Esophagus squamous epithelium (tissue), 4 donors: ENCODE measurements at regions not wholly inside any gene's neighbourhood (a gene's known extent, or its start where the extent isn't known, plus 50 kb on each side); places are given as distances from the start of the nearest gene placed in this dataset.

Experiments
- CTCF ChIP-seq, 6 experiments: fragments of 450-650 bp in 4 of 6; fragments of 200-600 bp in 2 of 6; sonication (generic) in 2 of 6; IDR thresholded peaks; one replicate each; pipeline ENCODE4 v1.5.1; 2016 to 2019; ENCODE audit warnings: antibody characterized with exemption in 6 of 6, mild to moderate bottlenecking in 4 of 6, moderate library complexity in 4 of 6
- POLR2A ChIP-seq, 4 donors: fragments of 450-650 bp; IDR thresholded peaks; one replicate each; pipeline ENCODE4 v1.6.1; 2017; ENCODE audit warnings: antibody characterized with exemption in 4 of 4, mild to moderate bottlenecking in 4 of 4, moderate library complexity in 3 of 4

DNA sequence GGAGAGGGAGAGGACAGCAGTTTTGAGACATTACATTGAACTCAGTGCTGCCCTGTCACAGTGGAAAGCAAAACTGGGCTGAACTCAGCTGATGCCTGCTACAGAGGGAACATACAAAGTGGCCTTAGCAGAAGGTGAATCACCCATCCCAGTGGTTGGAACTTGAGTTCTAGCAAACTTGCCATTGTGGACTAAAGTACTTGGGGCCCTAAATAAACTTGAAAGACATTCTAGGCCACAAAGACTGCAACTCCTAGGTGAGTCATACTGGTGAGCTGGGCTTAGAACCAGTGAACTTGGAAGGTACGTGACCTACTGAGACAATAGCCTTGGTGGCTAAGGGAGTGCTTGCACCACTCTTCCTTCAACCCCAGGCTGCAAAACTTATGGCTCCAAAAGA is 155.7 kb upstream of the RIOK2 start:
- TF ChIP-seq CTCF (IDR thresholded peaks at IDR 0.05), result no peak
- no peak for TF ChIP-seq POLR2A (IDR thresholded peaks at IDR 0.05)
